GM19467 (cell line): ENCODE measurements at regions not wholly inside any gene's neighbourhood (a gene's known extent, or its start where the extent isn't known, plus 50 kb on each side); places are given as distances from the start of the nearest gene placed in this dataset.

Source experiments
- ATAC-seq: cut with Tn5 transposase; IDR thresholded peaks from one replicate; pipeline ENCODE4 v1.9.1; 2021; ENCODE audit warnings: mild to moderate bottlenecking, moderate library complexity; ENCODE audit not compliant: unreplicated experiment

DNA sequence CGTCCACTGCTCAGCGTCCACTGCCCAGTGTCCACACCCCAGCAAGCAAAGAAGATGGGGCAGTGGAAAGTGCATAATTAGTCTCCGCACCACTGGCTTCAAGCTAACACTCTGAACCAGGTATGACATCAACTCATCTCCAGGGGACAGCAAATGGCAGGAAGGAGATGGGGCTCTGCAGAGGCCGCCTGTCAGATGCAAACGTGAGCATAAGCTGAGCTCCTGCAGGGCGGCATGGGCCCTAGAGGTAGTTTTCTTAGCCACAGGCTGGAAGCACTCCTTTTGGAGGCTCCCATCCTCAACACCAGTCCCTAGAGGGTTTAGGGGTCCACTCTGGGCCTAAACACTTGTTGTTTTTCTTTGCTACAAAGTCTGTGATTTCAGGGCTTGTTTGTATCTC lies 335.8 kb upstream of the MKI67 start:
- no peak for ATAC-seq

DNA sequence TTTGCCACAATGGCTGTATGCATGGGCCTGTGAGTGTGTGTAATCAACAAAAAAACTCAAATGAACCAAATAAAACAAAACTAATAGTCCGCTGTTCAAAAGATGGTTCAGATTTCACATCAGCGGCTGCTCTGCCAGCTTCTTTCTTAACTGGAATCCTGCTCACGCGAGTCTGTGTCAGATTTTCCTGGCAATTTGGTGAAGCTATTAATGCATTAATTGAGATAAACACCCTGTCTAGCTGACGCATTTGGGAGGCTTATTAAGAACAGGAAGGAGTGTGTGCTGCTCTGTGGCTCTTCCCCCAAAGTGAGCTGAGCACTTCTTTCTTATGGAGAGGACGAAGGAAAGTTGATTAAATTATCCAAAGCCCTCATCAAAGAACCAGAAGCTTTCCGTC lies 336.6 kb upstream of the MKI67 start:
- no peak for ATAC-seq

DNA sequence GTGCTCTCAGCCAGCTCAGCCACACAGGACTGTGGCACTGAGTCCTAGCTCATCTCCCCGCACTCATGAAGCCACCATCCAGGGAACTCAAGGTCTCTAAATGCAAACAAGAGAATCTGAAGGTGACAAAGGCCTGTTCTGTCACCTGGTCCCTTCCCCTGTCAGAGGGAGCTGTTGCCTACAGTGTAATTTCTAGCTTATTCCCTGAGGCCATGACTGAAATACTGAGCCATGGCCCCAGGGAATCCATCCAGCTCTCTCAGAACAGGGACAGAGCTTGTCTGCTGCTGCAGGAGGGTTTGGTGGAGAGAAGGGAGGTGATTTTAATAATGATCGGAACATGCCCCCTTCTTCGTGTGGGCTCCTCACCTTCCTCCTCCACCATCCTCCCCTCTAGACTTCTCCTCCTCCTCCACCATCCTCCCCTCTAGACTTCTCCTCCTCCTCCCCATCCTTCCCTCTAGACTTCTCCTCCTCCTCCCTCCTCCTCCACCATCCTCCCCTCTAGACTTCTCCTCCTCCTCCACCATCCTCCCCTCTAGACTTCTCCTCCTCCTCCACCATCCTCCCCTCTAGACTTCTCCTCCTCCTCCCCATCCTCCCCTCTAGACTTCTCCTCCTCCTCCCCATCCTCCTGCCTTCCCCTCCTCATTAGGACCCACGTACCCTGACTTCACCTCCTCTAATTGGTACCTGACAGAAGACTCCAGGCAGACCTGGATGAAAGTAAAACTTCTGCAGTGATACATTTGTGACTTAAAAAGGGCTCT lies 338.0 kb upstream of the MKI67 start:
- ATAC-seq, result no peak

DNA sequence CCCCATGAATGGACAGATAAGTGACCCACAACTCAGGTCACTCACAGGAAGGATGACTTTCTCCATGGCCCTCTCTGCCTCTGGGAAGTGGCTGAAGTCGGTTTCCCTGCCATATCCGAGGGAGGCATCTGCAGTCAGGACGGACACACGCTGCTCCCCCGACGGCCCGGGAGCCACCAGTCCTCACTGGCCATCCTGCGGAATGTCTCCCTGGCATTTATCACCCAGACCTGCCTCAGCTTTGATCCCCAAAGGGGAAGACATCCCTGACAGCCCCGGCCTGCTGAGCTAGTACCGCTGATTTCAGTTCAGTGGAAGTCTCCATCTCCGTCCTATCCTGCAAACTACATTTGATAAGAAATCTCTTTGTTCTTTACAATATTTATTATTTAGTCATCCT lies 339.5 kb upstream of the MKI67 start:
- ATAC-seq, result no peak

GRCh38 chr10:128466831-128467371 lies 340.7 kb upstream of the MKI67 start:
- no peak for ATAC-seq

DNA sequence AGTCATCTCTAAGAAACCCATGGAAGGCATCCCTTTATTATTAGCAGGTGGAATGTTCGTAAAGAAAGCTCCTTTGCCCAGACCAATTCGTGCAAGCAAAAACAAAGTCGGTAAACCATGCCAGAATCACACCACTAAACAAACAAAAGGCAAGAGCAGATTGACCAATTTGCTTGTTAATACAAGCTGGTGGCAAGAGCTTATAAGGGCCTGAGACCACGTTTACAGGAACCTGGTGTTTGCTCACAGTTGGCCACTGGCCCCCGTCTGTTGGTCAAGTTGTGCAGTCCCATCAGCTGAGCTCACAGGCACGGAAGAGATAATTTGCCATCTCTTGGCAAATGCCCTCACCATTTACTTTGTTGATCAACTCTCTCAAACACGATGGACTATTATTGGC lies 342.2 kb upstream of the MKI67 start:
- no peak for ATAC-seq

DNA sequence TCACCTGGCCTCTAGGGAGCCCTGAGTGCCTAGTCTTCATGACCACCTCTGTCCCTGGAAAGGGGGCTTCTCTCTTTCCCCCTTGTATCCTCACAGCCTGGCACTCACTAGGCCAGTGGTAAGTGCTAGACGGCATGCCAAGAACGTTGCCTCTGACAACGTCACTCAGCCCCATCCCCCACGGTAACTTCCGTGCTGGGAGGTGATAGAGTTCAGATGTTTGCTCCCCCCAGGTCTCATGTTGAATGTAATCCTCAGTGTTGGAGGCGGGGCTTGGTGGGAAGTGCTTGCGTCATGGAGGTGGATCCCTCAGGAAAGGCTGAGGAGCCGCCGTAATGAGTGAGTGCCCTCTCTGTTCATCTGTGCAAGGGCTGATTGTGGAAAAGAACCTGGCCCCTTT lies 343.3 kb upstream of the MKI67 start:
- ATAC-seq, result no peak

- ATAC-seq, result no peak
Measured at GRCh38 chr10:128470321-128470965, 344.2 kb upstream of the MKI67 start.

- ATAC-seq, result no peak
Measured at GRCh38 chr10:128471151-128471550, 344.9 kb upstream of the MKI67 start.

DNA sequence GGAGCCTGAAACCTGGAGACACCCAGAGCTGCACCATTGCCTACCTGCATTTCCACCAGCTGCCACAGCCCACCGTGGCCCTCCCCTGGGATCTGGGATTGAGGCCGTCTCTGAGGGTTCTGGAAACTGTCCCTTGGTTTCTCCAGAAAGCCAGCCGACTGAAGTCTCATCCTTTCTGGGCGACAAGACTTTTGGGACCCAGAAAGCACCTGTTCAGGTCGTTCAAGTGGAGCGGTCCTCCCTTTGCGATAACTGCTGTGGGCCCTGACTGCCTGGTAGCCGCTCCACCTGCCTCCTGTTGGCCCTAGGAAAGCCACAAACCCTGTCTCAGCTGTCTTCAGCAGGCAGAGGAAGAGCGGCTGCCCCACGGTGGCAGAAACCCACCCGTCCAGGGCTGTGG lies 346.0 kb upstream of the MKI67 start:
- no peak for ATAC-seq

GRCh38 chr10:128473396-128473795 lies 347.2 kb upstream of the MKI67 start:
- no peak for ATAC-seq

GRCh38 chr10:128473911-128474310 lies 347.7 kb upstream of the MKI67 start:
- ATAC-seq, result no peak

DNA sequence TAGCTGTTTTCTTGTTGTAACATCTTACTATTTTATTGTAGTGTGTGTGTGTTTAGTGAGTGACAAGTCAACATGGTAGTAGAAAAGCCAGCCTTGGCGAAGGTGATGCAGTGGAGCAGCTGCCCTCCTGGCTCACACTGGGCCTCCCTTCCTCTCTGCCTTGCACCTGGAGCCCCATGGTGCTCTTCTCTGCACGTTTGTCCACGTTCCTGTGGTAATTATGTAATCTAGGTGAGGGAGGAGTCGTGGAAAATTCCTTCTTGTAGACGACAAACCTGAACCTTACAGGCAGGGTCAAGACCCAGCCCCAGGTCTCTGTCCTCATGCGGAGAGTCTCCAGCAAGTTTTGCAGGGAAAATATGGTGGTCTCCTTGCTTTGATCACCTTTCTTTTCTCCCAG lies 348.3 kb upstream of the MKI67 start:
- ATAC-seq, result no peak

GRCh38 chr10:128475686-128476367 lies 349.6 kb upstream of the MKI67 start:
- no peak for ATAC-seq

- ATAC-seq, result no peak
Measured at GRCh38 chr10:128476368-128476725, 350.1 kb upstream of the MKI67 start.

DNA sequence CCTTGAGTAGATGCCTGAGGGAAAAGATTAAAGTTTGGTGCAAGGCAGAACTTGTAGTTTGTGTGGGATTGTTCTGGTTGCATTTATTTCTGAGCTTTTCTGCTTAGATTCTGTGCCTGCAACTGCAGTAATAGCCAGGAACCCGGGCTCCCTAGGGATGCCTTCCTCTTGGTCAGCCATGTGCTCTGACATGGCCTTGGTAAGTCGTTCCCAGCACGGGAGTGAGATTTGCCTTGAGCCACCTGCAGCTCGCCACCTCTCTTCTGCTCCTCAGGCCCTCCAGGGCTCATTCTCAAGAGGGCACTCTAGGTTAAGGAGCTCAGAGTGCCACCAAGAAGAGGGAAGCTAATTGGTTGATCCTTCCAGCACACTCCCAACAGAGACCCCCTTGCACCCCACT lies 350.6 kb upstream of the MKI67 start:
- ATAC-seq, result no peak

DNA sequence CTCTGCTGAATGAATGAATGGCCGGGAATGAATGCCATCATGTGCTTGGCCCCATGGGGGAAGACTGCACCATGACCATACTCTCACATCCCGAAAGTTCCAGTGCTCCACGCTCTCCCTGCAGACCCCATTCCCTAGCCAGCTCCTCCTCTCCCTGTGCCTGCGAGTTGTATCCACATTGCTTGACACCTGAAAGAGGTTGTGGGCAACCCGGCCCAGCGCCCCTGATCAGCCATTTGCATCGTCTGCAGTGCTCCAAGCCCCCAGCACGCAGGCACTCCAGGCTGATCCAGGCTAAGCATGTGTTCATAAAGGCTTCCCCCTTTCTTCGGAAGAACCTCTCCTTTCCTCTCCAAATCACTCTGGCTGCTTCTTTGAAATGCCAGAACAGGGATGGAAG lies 354.4 kb upstream of the MKI67 start:
- ATAC-seq, result no peak

DNA sequence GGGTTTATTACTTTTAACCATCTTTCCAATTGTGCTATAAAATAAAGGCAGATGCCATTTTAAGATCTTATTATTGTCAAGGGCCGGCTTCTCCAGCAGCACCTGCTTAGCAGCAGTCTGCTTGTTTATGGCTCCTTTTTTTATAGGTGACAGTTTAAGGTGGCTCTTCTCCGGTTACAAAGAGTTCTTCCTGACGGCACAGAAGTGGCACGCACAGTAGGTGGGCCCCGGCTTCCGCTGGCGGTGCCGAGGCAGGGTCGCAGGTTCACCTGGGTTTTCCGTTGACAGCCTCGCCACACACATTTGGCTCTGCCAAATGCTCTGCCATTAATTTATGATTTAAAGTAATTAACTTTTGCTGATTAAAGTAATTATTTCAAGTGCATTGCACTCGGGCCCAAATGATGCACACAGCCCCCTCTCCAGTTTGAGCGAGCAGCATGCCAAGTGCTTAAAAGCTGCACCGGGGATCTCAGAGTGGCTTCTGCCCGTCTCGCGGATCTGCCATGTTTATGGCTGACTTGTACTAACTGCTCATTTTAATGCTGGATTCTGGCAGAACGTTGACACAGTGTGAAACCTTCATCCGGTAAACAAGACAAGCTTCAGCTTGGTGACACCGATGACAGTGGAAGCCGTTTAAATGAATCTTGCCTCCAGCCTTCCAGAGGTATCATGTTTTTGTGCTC lies 355.1 kb upstream of the MKI67 start:
- no peak for ATAC-seq

DNA sequence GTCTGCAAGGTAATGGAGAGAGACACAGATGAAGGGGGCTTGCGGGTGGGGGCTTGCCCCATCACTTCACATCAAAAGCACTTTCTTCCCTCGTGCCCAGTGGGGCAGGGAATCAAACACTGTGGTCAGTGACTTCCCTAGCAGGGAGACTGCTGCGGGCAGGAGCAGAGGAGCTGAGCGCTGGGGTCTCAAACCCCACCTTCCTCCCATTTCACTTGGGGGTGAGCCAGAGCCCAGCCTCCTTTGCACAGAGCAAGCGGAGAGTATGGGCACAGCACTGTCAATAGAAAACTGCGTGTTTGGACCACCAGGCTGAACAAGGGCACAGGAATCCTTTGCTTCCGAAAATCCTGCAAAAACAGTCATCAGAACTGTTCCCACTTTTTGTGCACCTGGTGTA lies 355.8 kb upstream of the MKI67 start:
- no peak for ATAC-seq

DNA sequence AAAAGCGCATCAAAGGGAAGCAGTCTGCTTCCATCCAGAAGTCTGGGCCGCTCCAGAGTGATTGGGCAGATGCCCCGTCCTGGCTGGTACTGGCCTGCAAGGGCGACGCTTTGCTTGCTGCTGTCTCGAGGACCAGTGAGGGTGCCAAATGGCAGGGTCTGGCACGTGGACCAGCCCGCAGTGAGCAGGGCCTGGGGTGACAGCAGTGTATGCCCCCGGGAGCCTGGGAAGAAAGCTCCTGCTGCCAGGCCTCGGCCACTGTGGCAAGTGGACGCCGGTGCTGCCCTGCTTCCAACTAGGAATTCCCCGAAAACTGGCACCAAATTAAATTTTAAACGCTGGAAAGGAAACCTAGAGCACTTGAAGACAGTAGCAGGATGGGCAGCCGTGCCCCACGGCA lies 357.0 kb upstream of the MKI67 start:
- no peak for ATAC-seq

DNA sequence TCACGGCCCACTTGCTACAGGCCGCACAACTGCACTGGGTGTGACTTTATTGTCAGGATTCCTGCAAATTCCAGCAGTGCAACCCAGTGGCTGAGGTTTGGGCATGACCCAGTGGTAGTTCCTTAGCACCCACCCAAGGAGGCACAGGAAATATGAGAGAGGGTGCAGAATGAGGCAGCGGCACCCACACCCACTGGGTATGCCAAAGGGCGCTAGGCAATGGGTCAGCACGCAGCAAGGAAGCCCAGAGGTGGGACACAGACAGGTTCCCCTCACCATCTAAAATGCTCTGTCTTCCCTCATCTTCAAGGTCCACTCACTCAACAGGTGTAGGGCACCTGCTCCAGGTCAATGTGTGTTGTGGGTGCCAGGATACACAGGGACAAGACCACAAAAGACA lies 357.8 kb upstream of the MKI67 start:
- no peak for ATAC-seq
